Cardiac fibroblast (primary cell): ENCODE measurements at regions not wholly inside any gene's neighbourhood (a gene's known extent, or its start where the extent isn't known, plus 50 kb on each side); places are given as distances from the start of the nearest gene placed in this dataset.

Experiments used
- DNase-seq, 2 donors: peaks; one replicate each; pipeline versions ENCODE4 v3.0.0 to v3.0.0-alpha.2; 2010; ENCODE audit warnings: low read depth in 2 of 2
- H3K4me3 ChIP-seq, 2 donors: replicated peaks in 1 of 2; 1 replicate in 1 of 2; 2 replicates in 1 of 2; pipeline ENCODE4 v1.5.1; 2011; ENCODE audit warnings: low read depth in 2 of 2, low read length in 2 of 2, mild to moderate bottlenecking in 2 of 2, moderate library complexity in 1 of 2
- CTCF ChIP-seq: IDR thresholded peaks from one replicate; pipeline ENCODE4 v1.5.1; 2011; ENCODE audit warnings: low read depth, mild to moderate bottlenecking, low read length, inconsistent platforms

- TF ChIP-seq CTCF: no peak
- no peak overlapping the region for H3K4me3 ChIP-seq
- no peak for DNase-seq
Measured at GRCh38 chr5:141742144-141742543, 60.1 kb upstream of the ARAP3 start.

DNA sequence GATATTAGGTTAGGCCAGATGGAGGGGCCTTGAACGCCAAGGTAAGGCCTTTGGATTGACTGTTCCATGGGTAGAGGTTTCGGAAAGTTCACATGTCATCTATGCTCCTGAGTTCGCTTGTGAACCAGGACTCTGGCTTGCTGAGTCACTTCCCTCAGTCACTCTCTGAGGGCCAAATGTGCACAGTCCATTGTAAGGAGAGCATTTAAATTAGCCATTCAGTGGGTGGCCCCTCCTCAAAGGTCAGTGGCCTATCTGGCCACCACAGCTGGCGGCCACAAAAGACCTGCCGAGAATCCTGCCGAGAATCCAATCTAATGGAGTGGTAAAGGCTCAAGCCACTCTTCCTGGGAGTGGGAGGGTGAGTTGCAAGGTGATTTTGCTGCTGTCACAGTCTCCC, 58.9 kb upstream of the ARAP3 start:
- no peak overlapping the region for H3K4me3 ChIP-seq
- DNase-seq: no peak
- no peak for TF ChIP-seq CTCF

- DNase-seq: no peak
- no peak overlapping the region for H3K4me3 ChIP-seq
- TF ChIP-seq CTCF: no peak
Measured at GRCh38 chr5:141737535-141737934, 55.5 kb upstream of the ARAP3 start.

DNA sequence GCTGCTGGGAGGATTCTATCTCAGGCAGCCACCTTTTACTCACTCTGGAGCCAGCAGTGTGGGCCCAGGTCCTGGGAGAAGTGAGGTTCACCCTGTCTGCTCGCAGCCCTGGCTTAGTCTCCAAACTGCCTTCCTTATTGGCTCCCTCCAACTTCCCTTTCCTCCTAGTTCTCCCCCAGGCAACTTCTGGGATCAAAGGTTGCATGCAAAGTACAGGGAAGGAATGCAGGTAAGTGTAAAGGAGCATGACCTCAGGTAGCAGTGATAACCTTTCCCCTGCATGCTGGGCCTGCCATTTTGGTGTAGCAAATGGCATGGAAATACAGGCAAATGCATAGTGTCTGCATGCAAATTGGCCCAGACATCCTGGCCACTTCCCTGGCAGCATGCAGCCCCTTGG, 53.8 kb upstream of the ARAP3 start:
- DNase-seq: no peak
- no peak for TF ChIP-seq CTCF
- no peak overlapping the region for H3K4me3 ChIP-seq

DNA sequence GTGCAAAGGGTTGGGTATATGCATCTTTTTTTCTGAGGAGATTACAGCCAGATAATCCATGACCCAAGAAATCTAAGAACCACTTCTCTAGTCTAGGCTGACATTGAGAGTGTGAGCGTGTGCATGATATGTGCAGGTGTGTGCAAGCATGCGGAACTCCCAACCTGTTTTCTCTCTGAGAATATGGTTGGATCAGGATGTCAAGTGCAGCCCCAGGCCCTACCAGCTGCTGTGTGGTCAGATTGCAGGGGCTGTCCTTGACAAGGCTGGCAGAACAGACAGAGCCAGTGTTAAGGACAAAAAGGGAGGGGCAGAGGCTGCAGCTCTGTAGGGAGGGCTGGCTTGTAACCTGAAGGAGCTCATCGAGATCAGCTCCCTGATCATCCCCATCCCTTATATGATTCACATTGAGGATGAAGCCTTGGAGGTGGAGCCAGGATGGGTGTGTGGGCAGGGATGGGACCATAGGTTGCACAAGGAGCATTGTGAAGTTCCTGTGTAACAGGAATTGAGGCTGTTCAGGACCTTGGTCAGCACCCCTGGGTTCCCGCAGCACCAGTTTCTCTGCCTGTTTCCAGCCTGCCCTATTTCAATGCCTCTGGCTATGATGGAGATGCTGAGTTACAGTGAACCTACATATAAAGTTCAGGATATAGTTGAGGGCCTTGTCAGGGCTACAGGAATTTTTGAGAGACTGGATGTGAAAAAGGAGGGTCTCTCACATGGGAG, 52.6 kb upstream of the ARAP3 start:
- no peak for TF ChIP-seq CTCF
- DNase-seq: peak; percentile 72 to 74
- H3K4me3 ChIP-seq: no peak overlapping the region

- TF ChIP-seq CTCF: no peak
- H3K4me3 ChIP-seq: no peak overlapping the region
- DNase-seq: no peak
Measured at GRCh38 chr5:141733198-141733597, 51.2 kb upstream of the ARAP3 start.

- no peak overlapping the region for H3K4me3 ChIP-seq
- no peak for DNase-seq
- TF ChIP-seq CTCF: no peak
Measured at GRCh38 chr5:141732417-141732816, 50.4 kb upstream of the ARAP3 start.
